WERI-Rb-1 (cell line): ENCODE measurements at regions not wholly inside any gene's neighbourhood (a gene's known extent, or its start where the extent isn't known, plus 50 kb on each side); places are given as distances from the start of the nearest gene placed in this dataset.

Source experiments
- DNase-seq: peaks from one replicate; pipeline ENCODE4 v3.0.0-alpha.2; 2020
- H3K27ac ChIP-seq: fragments of 250-450 bp; sonication (Bioruptor Pico); 2 replicates; pipeline ENCODE4 v1.5.1; 2020; ENCODE audit warnings: mild to moderate bottlenecking, moderate library complexity
- H3K27me3 ChIP-seq: fragments of 250-450 bp; sonication (Bioruptor Pico); 2 replicates; pipeline ENCODE4 v1.5.1; 2021; ENCODE audit warnings: mild to moderate bottlenecking, low read depth, moderate library complexity; ENCODE audit not compliant: insufficient read depth, severe bottlenecking
- H3K36me3 ChIP-seq: fragments of 250-450 bp; sonication (Bioruptor Pico); 2 replicates; pipeline ENCODE4 v1.5.1; 2020; ENCODE audit warnings: mild to moderate bottlenecking, moderate library complexity
- H3K4me3 ChIP-seq: 2 replicates; pipeline ENCODE4 v1.5.1; 2011; ENCODE audit warnings: low read depth, mild to moderate bottlenecking, control low read depth, low read length
- H3K9me3 ChIP-seq: fragments of 250-450 bp; sonication (Bioruptor Pico); 2 replicates; pipeline ENCODE4 v1.5.1; 2021; ENCODE audit warnings: mild to moderate bottlenecking, moderate library complexity; ENCODE audit not compliant: severe bottlenecking
- TF ChIP-seq, protein P1 (sequence below): IDR thresholded peaks from 2 replicates; pipeline ENCODE4 v1.5.1; 2011; ENCODE audit warnings: low read depth, mild to moderate bottlenecking, control low read depth, inconsistent platforms, low read length

DNA sequence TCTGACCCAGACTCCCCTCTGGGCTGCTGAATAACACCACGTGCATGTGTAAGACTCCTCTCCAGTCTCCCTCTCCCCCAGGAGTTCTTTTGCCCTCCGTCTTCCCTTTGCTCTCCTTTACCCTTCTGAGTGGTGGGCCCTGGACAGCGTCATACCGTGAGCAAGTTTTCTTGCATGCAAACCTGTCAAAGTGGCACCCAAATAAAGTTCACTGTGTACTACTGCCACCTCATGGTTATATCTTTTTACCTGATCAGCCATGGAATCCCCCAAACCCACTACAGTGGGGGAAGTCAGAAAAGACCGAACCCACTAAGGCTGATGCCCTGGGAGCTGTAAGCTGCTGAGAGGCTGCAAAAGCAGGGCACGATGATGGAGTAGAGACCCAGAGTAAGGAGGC is 131.1 kb upstream of the VRK1 start:
- Histone ChIP-seq H3K27me3 (no peaks in the 10 kb centered on the region), H3K9me3 (no peaks in the 10 kb centered on the region), H3K36me3 (no peaks in the 10 kb centered on the region), H3K4me3 (no peak overlapping the region), H3K27ac (no peak overlapping the region)
- TF ChIP-seq, protein P1, sequence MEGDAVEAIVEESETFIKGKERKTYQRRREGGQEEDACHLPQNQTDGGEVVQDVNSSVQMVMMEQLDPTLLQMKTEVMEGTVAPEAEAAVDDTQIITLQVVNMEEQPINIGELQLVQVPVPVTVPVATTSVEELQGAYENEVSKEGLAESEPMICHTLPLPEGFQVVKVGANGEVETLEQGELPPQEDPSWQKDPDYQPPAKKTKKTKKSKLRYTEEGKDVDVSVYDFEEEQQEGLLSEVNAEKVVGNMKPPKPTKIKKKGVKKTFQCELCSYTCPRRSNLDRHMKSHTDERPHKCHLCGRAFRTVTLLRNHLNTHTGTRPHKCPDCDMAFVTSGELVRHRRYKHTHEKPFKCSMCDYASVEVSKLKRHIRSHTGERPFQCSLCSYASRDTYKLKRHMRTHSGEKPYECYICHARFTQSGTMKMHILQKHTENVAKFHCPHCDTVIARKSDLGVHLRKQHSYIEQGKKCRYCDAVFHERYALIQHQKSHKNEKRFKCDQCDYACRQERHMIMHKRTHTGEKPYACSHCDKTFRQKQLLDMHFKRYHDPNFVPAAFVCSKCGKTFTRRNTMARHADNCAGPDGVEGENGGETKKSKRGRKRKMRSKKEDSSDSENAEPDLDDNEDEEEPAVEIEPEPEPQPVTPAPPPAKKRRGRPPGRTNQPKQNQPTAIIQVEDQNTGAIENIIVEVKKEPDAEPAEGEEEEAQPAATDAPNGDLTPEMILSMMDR = 0 out of 2 replicates have a peak, but pooled peaks have one; percentile 14
- no peak for DNase-seq

DNA sequence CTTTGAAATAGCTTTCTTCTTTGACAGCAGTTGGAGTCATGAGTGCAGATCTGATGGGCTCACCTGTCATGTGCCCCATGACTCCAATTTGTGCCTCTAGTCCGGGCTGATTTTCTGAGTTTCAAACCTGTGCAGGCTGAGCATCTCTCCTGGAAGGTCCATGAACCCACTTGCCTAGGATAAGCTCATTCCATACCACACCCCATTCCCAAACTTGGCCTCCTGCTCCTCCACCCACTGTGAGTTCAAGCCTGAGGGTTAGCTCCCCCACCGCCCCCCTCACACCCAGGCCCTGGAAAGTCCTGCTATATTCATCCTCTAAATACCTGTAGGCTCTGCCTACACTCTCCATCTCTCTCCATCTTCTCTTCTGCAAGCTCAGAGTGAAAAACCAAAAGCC is 126.8 kb upstream of the VRK1 start:
- Histone ChIP-seq H3K4me3 (no peak overlapping the region), H3K9me3 (no peaks in the 10 kb centered on the region), H3K27me3 (no peaks in the 10 kb centered on the region), H3K27ac (no peak overlapping the region), H3K36me3 (no peaks in the 10 kb centered on the region)
- no peak for DNase-seq
- TF ChIP-seq, protein P1 = no peak

DNA sequence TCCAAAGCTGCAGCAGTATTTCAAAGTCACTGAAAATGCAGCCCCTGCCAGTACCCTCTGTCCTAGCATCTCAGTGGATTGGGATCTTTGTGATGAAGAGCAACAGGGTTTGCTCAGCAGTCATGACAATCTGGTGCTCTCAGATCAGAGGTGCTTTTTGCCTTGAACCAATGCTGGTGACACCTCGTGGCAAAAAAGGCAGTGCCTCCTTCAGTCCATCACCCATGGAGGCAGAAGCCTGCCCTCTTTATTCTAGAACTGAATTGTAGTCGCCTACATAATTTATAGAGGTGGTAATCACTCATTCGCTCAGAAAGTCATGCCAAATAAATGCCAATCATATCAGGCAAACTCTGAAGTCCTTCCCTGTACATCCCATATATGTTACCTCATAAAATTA is 126.0 kb upstream of the VRK1 start:
- no peaks in the 10 kb centered on the region for H3K9me3 ChIP-seq
- no peaks in the 10 kb centered on the region for H3K36me3 ChIP-seq
- no peaks in the 10 kb centered on the region for H3K27me3 ChIP-seq
- H3K27ac ChIP-seq = no peak overlapping the region
- H3K4me3 ChIP-seq = no peak overlapping the region
- TF ChIP-seq, protein P1 = no peak
- DNase-seq = no peak

DNA sequence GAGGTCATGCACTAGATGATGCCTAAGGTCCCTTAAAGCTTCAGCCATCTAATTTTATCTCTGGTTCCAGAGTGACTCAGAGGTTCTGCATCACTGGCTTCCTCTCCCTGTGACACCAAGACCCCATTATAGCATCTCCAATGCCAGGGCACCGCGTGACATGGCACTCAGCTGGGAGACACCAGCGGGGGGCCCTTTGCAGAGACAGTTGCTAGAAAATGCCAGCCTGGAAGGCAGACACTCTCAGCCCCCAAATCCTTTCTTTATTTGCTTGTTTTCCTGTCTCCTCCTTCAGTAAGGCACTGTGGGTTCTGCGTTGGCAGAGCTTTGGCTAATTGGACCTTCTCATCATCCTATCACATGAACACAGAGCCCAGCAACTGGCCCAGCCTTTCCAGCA is 123.5 kb upstream of the VRK1 start:
- TF ChIP-seq, protein P1 = no peak
- no peak overlapping the region for H3K4me3 ChIP-seq
- H3K36me3 ChIP-seq = no peaks in the 10 kb centered on the region
- no peak for DNase-seq
- H3K27me3 ChIP-seq = no peaks in the 10 kb centered on the region
- no peaks in the 10 kb centered on the region for H3K9me3 ChIP-seq
- H3K27ac ChIP-seq = no peak overlapping the region

DNA sequence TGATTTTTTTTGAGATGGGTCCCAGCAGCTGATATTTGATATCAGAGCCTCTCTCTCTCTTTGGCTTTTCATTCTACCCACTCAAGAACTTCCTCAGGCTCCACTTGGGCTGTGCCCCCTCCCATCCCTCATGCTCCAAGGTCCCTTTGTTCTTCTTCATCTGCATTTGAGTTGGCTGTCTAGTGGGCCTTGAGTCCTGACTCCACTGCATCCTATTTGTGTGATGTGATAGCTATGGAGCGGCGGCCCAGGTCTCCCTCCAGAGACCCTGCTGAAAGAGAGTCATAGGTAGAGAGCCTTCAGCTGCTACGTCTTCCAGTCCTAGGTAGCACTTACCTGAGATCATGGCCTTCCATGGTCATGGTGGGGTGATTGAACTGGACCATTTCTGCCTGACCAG is 123.1 kb upstream of the VRK1 start:
- Histone ChIP-seq H3K9me3 (no peaks in the 10 kb centered on the region), H3K4me3 (no peak overlapping the region), H3K36me3 (no peaks in the 10 kb centered on the region), H3K27me3 (no peaks in the 10 kb centered on the region), H3K27ac (no peak overlapping the region)
- TF ChIP-seq, protein P1 = no peak
- no peak for DNase-seq

DNA sequence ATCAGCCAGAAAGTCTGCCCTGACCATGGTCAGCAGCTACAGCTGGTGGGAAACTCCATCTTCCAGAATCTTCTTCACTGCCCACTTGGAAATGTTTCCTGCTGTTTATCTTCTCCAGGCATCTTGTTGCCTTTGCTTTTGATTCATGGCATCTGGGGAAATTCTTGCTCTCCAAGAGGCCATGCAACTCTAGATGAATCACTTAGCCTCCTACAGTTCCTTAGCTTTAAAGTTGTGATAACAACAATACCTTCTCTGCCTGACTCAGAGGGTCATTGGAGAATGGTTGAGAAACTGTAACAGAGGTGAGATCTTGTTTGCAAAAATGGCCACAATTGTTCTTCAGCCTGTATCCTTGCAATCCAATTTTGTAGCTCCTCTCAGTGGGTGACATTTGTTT is 121.0 kb upstream of the VRK1 start:
- no peak for DNase-seq
- Histone ChIP-seq H3K9me3 (no peaks in the 10 kb centered on the region), H3K27ac (no peak overlapping the region), H3K27me3 (no peaks in the 10 kb centered on the region), H3K36me3 (no peaks in the 10 kb centered on the region), H3K4me3 (no peak overlapping the region)
- TF ChIP-seq, protein P1 = no peak
